ENCODE measurements at regions not wholly inside any gene's neighbourhood (a gene's known extent, or its start where the extent isn't known, plus 50 kb on each side); places are given as distances from the start of the nearest gene placed in this dataset.
"Not testable (repeated sequence)": the region's sequence is repeated elsewhere in the genome, so short reads cannot be mapped to it uniquely, and the experiment has no call there.

GRCh38 chr16:88230967-88231615, 151.7 kb upstream of the ZNF469 start:
- not testable (repeated sequence) for DNase-seq

DNA sequence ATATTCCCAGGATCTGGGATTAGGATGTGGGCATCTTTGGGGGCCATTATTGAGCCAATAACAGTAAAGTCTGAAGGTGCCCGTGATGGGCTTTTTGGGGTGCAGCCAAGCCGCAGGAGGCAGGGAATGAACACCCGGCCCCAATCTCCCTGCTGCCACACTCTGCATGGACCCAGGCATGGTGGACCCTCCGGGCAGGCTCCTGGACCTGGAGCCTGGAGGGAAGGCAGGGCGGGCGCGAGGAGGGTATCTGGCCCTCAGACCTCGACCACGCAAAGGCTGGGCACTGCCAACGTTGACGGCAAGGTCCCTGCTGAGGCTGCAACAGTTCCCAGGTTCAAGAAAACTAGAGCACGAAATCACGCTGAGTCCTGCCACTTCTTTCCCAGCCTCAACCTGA, 150.9 kb upstream of the ZNF469 start:
- DNase-seq = not testable (repeated sequence)

DNA sequence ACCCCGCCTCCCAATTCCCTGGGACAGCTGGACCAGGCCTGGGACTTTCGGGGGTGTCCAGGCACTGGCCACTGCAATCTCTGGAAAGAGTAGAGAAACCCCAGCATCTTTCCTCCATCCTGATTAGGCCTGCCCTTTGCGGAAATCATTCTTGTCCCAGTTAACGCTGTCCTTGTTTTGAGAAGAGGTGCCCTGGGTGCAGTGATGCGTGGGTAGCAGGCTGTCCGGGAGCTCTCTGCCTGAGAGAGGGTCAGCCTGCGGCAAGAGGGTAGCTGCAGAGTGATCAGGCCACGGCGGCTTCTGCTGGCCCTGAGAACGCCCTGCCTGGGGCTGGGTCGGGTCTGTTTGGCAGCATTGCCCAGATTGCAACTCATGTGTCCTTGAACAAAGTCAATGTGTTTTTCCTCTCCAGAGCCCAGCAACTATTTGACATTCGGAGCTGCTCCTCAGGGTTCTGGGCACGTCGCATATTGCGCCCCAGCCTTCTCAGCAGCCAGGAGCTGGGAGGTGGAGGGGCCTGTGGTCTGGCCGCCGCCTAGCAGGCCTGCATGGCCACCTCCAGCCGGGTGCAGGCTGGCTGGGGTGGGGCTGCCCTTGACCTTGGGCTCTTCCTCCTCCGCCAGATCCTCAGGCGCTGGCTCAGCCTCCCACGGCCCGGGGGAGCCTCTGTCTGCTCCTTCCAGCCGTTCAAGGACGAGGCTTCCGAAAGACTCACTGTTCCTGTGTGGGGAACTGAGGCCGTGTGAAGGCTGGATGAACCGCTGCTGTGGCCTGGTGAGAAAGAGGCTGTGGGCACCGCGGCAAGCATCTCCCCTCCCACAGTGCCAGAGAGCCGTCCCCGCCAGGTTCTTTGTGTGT, 150.1 kb upstream of the ZNF469 start:
- peak in 1 of 2 donors; percentile 8 for DNase-seq

DNA sequence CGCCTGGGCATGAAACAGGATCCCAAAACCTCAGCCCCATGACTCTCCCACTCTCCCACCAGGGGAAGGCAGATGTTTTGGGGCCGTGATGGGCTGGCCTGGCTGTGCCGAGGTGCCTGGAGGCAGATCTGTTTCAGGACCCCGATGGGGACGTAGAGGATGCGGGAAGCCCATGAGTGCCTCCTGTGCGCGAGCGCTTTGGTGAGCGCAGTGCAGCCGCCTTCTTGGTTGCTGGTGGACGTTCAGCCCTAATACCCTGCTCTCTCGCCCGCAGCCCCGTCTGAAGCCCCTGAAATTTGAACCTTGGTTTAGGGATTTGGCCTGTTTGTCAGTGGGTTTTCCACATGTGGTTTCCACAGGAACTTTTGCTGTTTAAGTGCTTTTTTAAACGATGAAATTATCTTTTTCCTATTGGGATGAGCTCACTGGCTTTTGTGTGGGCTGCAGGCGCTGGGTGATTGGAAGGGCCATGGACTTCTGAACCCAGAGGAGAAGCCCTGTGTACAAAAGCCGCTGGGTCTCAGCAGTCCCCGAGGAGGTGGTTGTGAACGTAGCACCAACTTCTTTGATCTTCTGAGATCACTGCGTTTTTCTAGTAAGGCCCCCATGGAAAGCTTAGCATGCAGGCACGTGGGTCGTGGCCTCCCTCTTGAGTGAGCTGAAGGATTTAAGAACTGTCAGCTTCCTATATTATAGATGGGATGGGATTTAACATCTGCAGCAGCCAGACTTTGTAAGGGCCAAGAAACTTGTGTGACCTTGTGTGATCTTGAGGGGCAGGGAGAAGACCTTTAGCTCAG, 148.9 kb upstream of the ZNF469 start:
- DNase-seq = not testable (repeated sequence)

GRCh38 chr16:88234421-88235271, 148.1 kb upstream of the ZNF469 start:
- DNase-seq = not testable (repeated sequence)

DNA sequence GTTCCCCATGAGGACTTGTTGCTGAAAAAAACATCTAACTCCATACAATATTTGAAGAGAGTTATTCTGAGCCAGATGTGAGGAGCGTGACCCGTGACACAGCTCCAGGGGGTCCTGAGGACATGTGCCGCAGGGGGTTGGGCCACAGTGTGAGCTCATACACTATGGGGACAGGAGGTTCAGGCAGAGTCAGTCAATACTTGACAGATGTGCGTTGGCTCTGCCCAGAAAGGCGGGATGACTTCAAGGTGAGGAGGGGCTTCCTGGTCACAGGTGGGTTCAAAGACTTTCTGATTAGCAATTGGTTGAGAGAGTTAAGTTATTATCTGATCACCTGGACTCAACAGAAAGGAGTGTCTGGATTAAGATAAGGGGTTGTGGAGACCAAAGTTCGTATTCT, 147.1 kb upstream of the ZNF469 start:
- DNase-seq = not testable (repeated sequence)

DNA sequence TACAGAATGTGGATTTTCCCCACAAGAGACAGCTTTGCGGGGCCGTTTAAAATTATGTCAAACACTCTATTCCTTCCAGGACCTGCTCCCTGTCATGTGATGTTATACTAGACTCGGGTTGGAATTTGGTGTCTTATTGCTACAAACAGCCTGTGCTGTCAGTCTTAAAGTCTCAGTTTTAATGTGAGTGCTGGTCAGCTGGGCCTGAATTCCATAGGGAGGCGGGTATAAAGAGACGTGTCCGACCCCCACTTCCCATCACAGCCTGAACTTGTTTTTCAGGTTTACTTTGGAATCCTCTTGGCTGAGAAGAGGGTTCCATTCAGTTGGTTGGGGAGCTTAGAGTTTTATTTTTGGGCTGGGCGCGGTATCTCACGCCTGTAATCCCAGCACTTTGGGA, 146.5 kb upstream of the ZNF469 start:
- DNase-seq = not testable (repeated sequence)

DNA sequence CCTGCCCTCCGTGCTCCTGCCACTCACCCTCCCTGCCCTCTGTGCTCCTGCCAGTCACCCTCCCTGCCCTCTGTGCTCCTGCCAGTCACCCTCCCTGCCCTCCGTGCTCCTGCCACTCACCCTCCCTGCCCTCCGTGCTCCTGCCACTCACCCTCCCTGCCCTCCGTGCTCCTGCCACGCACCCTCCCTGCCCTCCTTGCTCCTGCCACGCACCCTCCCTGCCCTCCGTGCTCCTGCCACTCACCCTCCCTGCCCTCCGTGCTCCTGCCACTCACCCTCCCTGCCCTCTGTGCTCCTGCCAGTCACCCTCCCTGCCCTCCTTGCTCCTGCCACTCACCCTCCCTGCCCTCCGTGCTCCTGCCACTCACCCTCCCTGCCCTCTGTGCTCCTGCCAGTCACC, 145.4 kb upstream of the ZNF469 start:
- not testable (repeated sequence) for DNase-seq

GRCh38 chr16:88237761-88238415, 144.9 kb upstream of the ZNF469 start:
- peak; percentile 10 to 49 for DNase-seq

- DNase-seq = peak; percentile 89 to 90
Observed at GRCh38 chr16:88238732-88239274, 144.0 kb upstream of the ZNF469 start.

- DNase-seq = peak; percentile 62 to 86
Observed at GRCh38 chr16:88240118-88240517, 142.6 kb upstream of the ZNF469 start.

GRCh38 chr16:88240776-88241175, 142.0 kb upstream of the ZNF469 start:
- not testable (repeated sequence) for DNase-seq

DNA sequence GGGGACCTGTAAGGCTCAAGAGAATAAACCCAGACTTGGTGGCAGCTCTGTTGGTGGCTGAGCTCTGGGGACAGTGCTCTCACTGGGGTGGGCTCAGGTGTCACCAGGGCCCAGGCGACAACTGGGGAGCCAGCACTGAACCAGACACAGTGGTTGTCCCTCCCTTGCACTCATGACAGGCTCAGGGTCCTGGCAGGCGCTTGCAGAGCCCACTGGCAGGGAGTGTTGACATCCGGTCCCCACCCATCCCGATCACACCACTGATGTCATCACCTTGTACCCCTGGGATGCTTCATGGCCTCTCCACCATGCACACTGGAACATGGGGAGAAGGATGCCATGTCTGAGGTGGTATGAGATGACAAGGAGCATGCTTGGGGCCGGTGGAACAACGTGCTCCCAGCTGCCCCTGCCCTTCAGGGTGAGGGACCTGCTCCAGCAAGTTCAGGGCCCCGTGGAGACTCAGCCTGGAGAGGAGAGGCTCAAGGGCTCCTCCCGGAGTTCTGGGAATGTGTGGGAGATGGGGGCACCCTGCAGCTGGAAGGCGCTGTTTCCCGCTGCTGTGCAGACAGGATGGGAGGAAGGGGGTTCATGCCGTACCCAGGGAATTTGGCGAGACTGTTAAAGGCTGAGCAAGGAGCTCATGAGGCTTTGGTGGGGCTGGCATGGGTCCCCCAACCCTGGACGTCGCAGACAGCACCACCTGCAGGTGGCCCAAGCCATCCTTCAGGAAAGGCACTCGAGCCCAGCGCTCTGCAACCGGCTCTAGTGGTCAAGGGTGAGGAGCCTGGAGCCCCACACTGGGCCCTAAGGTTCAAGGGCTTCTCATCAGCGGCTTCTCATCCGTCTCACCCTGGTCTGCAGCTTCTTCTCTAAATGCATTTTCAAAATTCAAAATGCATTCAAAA, 141.1 kb upstream of the ZNF469 start:
- not testable (repeated sequence) for DNase-seq

DNA sequence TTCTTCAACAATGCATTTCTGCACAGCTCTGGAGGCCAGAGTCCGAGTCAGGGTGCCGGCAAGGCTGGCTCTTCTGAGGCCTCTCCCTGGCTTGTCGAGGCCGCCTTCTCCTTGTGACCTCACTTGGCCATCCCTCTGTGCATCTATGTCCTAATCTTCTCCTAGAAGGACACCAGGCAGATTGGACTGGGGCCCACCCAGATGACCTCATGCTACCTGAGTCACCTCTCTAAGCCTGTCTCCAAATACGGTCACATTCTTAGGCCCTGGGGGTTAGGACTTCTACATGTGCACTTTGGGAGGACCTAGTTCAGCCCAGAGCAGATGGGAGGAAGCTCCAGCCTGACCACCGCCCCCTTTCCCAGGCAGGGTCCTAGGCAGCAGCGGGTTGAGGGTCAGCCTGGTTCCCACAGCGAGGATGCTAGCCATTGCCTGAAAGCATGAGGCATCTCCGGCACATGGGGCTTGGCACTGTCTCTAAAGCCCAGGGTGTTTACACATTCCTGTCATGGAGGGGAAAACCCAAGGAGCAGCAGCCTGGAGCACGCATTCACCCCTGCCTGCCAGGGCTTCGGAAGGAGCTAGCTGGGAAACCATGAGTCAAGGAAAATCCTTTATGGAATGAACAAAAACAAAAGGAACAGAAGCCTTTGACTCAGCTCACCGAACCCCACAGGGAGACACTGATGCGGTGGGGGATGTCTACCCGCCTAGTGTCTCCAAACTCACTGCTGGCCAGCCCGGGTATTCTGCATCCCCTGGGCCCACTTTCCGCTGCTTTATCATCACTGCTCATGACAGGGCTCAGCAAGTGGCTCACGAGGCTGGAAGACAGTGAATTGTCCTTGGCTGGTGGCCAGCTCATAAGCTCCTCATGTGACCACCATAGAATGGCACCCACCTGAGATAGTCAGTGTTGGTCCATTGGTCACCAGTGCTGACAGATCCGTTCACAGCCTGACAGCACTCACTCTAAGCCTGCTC, 140.2 kb upstream of the ZNF469 start:
- DNase-seq = not testable (repeated sequence)

DNA sequence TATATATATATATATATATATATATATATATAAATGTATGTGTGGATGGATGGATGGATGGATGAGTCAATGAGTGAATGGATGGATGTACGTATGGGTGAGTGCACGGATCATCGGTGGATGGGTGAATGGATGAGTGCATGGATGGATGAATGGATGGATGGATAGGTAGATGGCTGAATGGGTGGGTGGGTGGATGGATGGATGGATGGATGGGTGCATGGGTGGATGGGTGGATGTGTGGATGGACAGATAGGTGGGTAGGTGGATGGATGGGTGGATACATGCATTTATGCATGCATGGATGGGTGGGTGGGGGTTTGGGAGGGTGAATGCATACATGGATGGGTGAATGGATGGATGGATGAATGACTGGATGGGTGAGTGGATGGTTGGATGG, 138.8 kb upstream of the ZNF469 start:
- DNase-seq = not testable (repeated sequence)

DNA sequence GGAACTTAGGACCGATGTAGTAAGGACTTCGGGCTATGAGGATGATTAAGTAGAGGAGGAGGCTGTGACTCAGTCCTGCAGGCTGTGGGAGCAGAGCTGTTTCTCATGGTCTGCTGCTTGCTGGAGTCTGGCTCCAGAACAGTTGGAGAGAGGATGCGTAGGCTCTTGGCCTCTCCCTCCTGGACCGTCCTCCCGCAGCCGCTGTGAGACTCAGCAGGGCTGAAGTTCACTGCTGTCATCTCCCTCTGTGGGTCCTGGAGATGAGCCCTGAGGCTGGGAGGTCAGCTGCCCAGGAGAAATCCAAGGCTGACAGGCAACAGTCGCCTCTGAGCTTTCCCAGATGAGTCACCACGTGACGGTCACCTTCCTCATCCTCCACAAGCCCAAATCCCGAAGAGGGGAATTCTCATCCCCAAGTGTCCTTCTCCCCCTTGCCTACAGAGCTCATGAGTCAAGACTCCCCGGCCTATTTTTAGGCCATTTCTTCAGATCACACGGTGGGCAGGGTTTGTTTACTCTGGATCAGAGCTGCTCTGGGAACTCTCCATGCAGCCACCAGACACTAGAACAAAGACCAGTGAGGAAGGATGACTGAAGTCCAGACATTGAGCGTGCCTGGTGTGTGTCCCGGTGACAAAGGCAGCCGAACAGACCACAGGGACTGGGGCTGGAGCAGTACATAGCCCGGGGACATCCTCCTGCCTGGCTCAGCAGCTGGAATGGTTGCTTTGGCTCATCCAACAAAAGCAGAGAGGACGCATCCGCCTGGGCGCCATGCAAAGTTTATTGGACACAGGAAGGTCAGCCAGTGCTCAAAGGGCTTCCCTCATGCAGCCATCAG, 137.3 kb upstream of the ZNF469 start:
- DNase-seq = peak; percentile 67 to 90

- not testable (repeated sequence) for DNase-seq
Observed at GRCh38 chr16:88246955-88247582, 135.7 kb upstream of the ZNF469 start.

- DNase-seq = not testable (repeated sequence)
Observed at GRCh38 chr16:88247583-88247966, 135.2 kb upstream of the ZNF469 start.
